HepG2 (cell line): ENCODE measurements at regions not wholly inside any gene's neighbourhood (a gene's known extent, or its start where the extent isn't known, plus 50 kb on each side); places are given as distances from the start of the nearest gene placed in this dataset.

Experiments
- ATAC-seq: fragments of 200-7000 bp; cut with Tn5 transposase; 3 replicates; pipeline ENCODE4 v1.9.1; 2020; ENCODE audit warnings: mild to moderate bottlenecking, moderate library complexity
- BruUV-seq: library from RNA; stranded (reverse); fragments of 400-500 nt; replicated peaks from 2 replicates; lab custom pipeline; 2021; lab: Mats Ljungman, UMichigan
- CTCF ChIA-PET: fragments of 300-600 bp; formaldehyde crosslinking; extraction: SDS; loops from one replicate; lab custom pipeline; 2021; ENCODE audit warnings: low total read pairs, inconsistent platforms, low intra/inter-chr PET ratio; lab: Yijun Ruan, JAX
- POLR2A ChIA-PET: fragments of 350-600 bp; sonication (Branson Sonifier 250); formaldehyde crosslinking; loops from one replicate; lab custom pipeline; 2020; ENCODE audit warnings: antibody characterized with exemption, inconsistent platforms; lab: Yijun Ruan, JAX
- DNase-seq: peaks from one replicate; pipeline ENCODE4 v3.0.0-alpha.2; 2015; ENCODE audit warnings: low spot score
- FAIRE-seq: peaks from 3 replicates; lab custom pipeline; 2011; peaks lifted over from hg19 to GRCh38; lab: Jason Lieb, UNC
- H2AFZ ChIP-seq: one replicate; pipeline ENCODE4 v1.6.1; 2011; ENCODE audit warnings: low read length, inconsistent platforms
- H3K27ac ChIP-seq: fragments of 300-600 bp; 3 replicates; pipeline ENCODE4 v1.8.0; 2011; ENCODE audit warnings: mixed run types, mild to moderate bottlenecking, mixed read lengths, low read length, inconsistent platforms; ENCODE audit not compliant: insufficient read depth; ENCODE audit errors: extremely low read length
- H3K27me3 ChIP-seq, 2 experiments: fragments of 200-600 bp in 1 of 2; 2 replicates in 1 of 2; 3 replicates in 1 of 2; pipeline versions ENCODE4 v1.6.0 to v1.8.0; 2011; ENCODE audit warnings: low read length in 2 of 2, mild to moderate bottlenecking in 2 of 2, moderate library complexity in 2 of 2, inconsistent platforms in 1 of 2; ENCODE audit not compliant: insufficient read depth in 2 of 2, control insufficient read depth in 1 of 2
- H3K36me3 ChIP-seq, 2 experiments: fragments of 200-600 bp in 1 of 2; replicated peaks in 1 of 2; 2 replicates in 1 of 2; 3 replicates in 1 of 2; pipeline versions ENCODE4 v1.5.1 to v1.8.0; 2011; ENCODE audit warnings: low read length in 2 of 2, inconsistent platforms in 1 of 2; ENCODE audit not compliant: insufficient read depth in 2 of 2, control insufficient read depth in 1 of 2
- H3K4me1 ChIP-seq: 2 replicates; pipeline ENCODE4 v1.5.1; 2012; ENCODE audit warnings: low read length, inconsistent platforms; ENCODE audit not compliant: insufficient read depth
- H3K4me2 ChIP-seq: 2 replicates; pipeline ENCODE4 v1.6.0; 2011; ENCODE audit warnings: low read depth, low read length, inconsistent platforms
- H3K4me3 ChIP-seq, 3 experiments: fragments of 200-600 bp in 1 of 3; sonication (generic), shearing (Covaris generic) in 1 of 3; replicated peaks in 1 of 3; 2 replicates each; pipeline ENCODE4 v1.5.1; 2011 to 2016; ENCODE audit warnings: low read length in 3 of 3, inconsistent platforms in 2 of 3, low read depth in 2 of 3, mild to moderate bottlenecking in 2 of 3, control low read depth in 1 of 3, mixed read lengths in 1 of 3; ENCODE audit not compliant: insufficient read depth in 1 of 3
- H3K79me2 ChIP-seq: one replicate; pipeline ENCODE4 v1.6.1; 2011; ENCODE audit warnings: low read length, inconsistent platforms; ENCODE audit not compliant: insufficient read depth
- H3K9ac ChIP-seq: 2 replicates; pipeline ENCODE4 v1.6.0; 2011; ENCODE audit warnings: mild to moderate bottlenecking, low read depth, low read length, inconsistent platforms; ENCODE audit not compliant: insufficient read depth
- H3K9me3 ChIP-seq: 2 replicates; pipeline ENCODE4 v1.5.1; 2012; ENCODE audit warnings: mild to moderate bottlenecking, low read length
- H4K20me1 ChIP-seq: 2 replicates; pipeline ENCODE4 v1.6.0; 2011; ENCODE audit warnings: inconsistent platforms, mild to moderate bottlenecking, low read length, moderate library complexity; ENCODE audit not compliant: insufficient read depth
- ADNP ChIP-seq: sonication (generic); formaldehyde crosslinking; IDR thresholded peaks from 2 replicates; pipeline ENCODE4 v1.4.0; 2020; ENCODE audit warnings: missing genetic modification reagents
- HMG20A ChIP-seq: IDR thresholded peaks from 2 replicates; pipeline ENCODE4 v1.6.1; 2016; ENCODE audit warnings: borderline replicate concordance
- TCF12 ChIP-seq, 2 experiments: fragments of 450-650 bp in 1 of 2; sonication (generic) in 1 of 2; formaldehyde crosslinking in 1 of 2; IDR thresholded peaks; 2 replicates each; pipeline versions ENCODE4 v1.6.1 to v1.8.0; 2017 to 2022; ENCODE audit warnings: antibody characterized with exemption in 1 of 2, mild to moderate bottlenecking in 1 of 2, missing genetic modification reagents in 1 of 2, moderate library complexity in 1 of 2
- TSC22D2 ChIP-seq: sonication (generic); formaldehyde crosslinking; IDR thresholded peaks from 2 replicates; pipeline ENCODE4 v1.5.1; 2020; ENCODE audit warnings: missing genetic modification reagents, mild to moderate bottlenecking, borderline replicate concordance
- ZFX ChIP-seq: sonication (generic); formaldehyde crosslinking; IDR thresholded peaks from 2 replicates; pipeline ENCODE4 v1.4.0; 2020; ENCODE audit warnings: mild to moderate bottlenecking, low read depth, missing genetic modification reagents, moderate library complexity
- ZNF570 ChIP-seq: sonication (generic); formaldehyde crosslinking; IDR thresholded peaks from 2 replicates; pipeline ENCODE4 v1.4.0; 2020; ENCODE audit warnings: mild to moderate bottlenecking, missing genetic modification reagents, borderline replicate concordance
- ZNF816 ChIP-seq: sonication (generic); formaldehyde crosslinking; IDR thresholded peaks from 2 replicates; pipeline ENCODE4 v1.8.0; 2022; ENCODE audit warnings: missing genetic modification reagents, mild to moderate bottlenecking, borderline replicate concordance
- WGBS: methylation state at CpG from one replicate; pipeline ENCODE4 v1.1.6; 2017; ENCODE audit warnings: low lambda C conversion rate; 5-methylcytosine and 5-hydroxymethylcytosine counted together
- in situ Hi-C: cut with HindIII; loops from 2 replicates; pipeline ENCODE4 v1.10.0; 2017; ENCODE audit warnings: low pct_unique_long_range_greater_than_20kb; ENCODE audit not compliant: extremely low pct_ligation_motif_present
- intact Hi-C: fragments of 100-400 bp; cut with micrococcal nuclease; formaldehyde crosslinking; loops from one replicate; pipeline ENCODE4 v1.10.0; 2022; ENCODE audit not compliant: unreplicated experiment
- TF ChIP-seq, protein P1 (sequence below): sonication (generic); formaldehyde crosslinking; IDR thresholded peaks from 2 replicates; pipeline ENCODE4 v1.4.0; 2020; ENCODE audit warnings: missing genetic modification reagents, mild to moderate bottlenecking, borderline replicate concordance

GRCh38 chr12:42707312-42708226 is 118.0 kb upstream of the PRICKLE1 start:
- WGBS = 32% methylated on average over 8 of the region's 11 CpGs
- CTCF ChIA-PET = no interaction called here
- no peaks in the 10 kb centered on the region for H3K4me1 ChIP-seq
- H3K4me3 ChIP-seq = no peak overlapping the region
- no peak overlapping the region for H3K4me2 ChIP-seq
- H3K27ac ChIP-seq = no peak overlapping the region
- no TSS peak for BruUV-seq
- intact Hi-C loops = no loop called here
- TF ChIP-seq, protein P1, sequence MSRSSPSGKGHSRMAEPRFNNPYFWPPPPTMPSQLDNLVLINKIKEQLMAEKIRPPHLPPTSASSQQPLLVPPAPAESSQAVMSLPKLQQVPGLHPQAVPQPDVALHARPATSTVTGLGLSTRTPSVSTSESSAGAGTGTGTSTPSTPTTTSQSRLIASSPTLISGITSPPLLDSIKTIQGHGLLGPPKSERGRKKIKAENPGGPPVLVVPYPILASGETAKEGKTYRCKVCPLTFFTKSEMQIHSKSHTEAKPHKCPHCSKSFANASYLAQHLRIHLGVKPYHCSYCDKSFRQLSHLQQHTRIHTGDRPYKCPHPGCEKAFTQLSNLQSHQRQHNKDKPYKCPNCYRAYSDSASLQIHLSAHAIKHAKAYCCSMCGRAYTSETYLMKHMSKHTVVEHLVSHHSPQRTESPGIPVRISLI (CRISPR knock-in tag) = no peak
- TF ChIP-seq ZNF816 (CRISPR knock-in tag) = no peak
- TF ChIP-seq ZNF570 (CRISPR knock-in tag) = no peak
- no peak for TF ChIP-seq HMG20A (CRISPR knock-in tag)
- TF ChIP-seq TCF12 (IDR thresholded peaks at IDR 0.05) = no peak
- TF ChIP-seq TCF12 (CRISPR knock-in tag; IDR thresholded peaks at IDR 0.05) = no peak
- TF ChIP-seq ADNP (CRISPR knock-in tag) = no peak
- no peak for TF ChIP-seq TSC22D2 (CRISPR knock-in tag)
- no peak for TF ChIP-seq ZFX
- TF ChIP-seq, all 625 proteins: peak for 0
- FAIRE-seq (no peak), ATAC-seq (no peak), DNase-seq (no peak)
- Histone ChIP-seq H3K27me3 (no peaks in the 10 kb centered on the region), H3K9ac (no peak overlapping the region), H4K20me1 (no peaks in the 10 kb centered on the region), H3K79me2 (no peaks in the 10 kb centered on the region), H3K9me3 (no peaks in the 10 kb centered on the region), H2AFZ (no peak overlapping the region), H3K36me3 (no peaks in the 10 kb centered on the region)
- in situ Hi-C loops = no loop called here
- POLR2A ChIA-PET = no interaction called here
